GM12891 (cell line): ENCODE measurements at regions not wholly inside any gene's neighbourhood (a gene's known extent, or its start where the extent isn't known, plus 50 kb on each side); places are given as distances from the start of the nearest gene placed in this dataset.

ENCODE experiments used
- PAX5 ChIP-seq: IDR thresholded peaks from 2 replicates; pipeline ENCODE4 v1.6.1; 2011; ENCODE audit warnings: low read length, moderate library complexity, mild to moderate bottlenecking; ENCODE audit not compliant: insufficient read depth, severe bottlenecking
- POLR2AphosphoS5 ChIP-seq: IDR thresholded peaks from 2 replicates; pipeline ENCODE4 v1.6.1; 2011; ENCODE audit warnings: low read depth, low read length, control low read depth
- TAF1 ChIP-seq: IDR thresholded peaks from 2 replicates; pipeline ENCODE4 v1.6.1; 2011; ENCODE audit warnings: low read depth, low read length, control low read depth

GRCh38 chr7:82605247-82605864 lies 161.8 kb upstream of the CACNA2D1 start:
- no peak for TF ChIP-seq POLR2AphosphoS5
- TF ChIP-seq TAF1: no peak
- TF ChIP-seq PAX5: no peak
